ENCODE measurements at regions not wholly inside any gene's neighbourhood (a gene's known extent, or its start where the extent isn't known, plus 50 kb on each side); places are given as distances from the start of the nearest gene placed in this dataset.

DNA sequence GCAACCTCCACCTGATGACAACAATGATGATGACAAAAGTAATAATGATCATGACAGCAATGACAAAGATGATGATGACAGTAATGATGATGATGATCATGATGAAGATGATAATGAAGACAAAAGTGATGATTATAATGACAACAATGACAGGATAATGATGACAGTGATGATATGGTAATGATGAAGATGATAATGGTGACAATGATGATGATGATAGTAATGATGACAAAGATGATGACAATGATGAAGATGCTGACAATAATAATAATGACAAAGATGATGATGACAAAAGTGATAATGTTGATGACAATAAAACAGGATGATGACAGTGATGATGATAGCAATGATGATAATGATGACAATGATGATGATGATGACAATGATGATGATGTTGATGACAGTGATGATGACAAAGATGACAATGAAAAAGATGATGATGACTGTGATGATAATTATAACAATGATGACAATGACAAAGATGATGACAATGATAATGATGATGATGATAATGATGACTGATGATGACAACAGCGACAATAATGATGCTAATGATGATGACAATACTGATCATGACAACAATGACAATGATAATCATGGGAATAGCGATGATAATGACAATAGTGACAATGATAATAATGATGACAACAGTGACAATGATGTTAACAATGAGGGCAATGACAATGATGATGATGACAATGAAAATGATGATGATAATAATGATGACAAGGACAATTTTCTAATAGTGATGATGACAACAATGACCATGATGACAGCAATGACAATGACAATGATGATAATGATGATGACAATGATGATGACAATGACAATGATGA, 1106.5 kb upstream of the AUTS2 start (continued):
- TF ChIP-seq HDAC2 (IDR thresholded peaks at IDR 0.05; ENCODE audit: borderline replicate concordance in 1 of 2, low read depth in 2 of 2, low read length in 2 of 2), result no peak
- no peak for TF ChIP-seq RXRA (IDR thresholded peaks at IDR 0.05; ENCODE audit: insufficient read depth, low read depth, low read length)
- no peak for TF ChIP-seq KDM5A (IDR thresholded peaks at IDR 0.05; ENCODE audit: low read length)
- no peak for TF ChIP-seq BCL11A (IDR thresholded peaks at IDR 0.05; ENCODE audit: low read depth in 2 of 2, low read length in 2 of 2)
- no peak for TF ChIP-seq POU5F1 (IDR thresholded peaks at IDR 0.05; ENCODE audit: low read depth, low read length)

All from H1 (cell line).